Tibial nerve (tissue), 4 donors: ENCODE measurements at regions not wholly inside any gene's neighbourhood (a gene's known extent, or its start where the extent isn't known, plus 50 kb on each side); places are given as distances from the start of the nearest gene placed in this dataset.

Experiments
- EP300 ChIP-seq, 2 donors: sonication (generic); formaldehyde crosslinking; IDR thresholded peaks; one replicate each; pipeline ENCODE4 v1.6.1; 2017; ENCODE audit warnings: antibody characterized with exemption in 2 of 2, mild to moderate bottlenecking in 1 of 2
- POLR2A ChIP-seq, 2 donors: fragments of 450-650 bp; IDR thresholded peaks; one replicate each; pipeline ENCODE4 v1.6.1; 2017; ENCODE audit warnings: antibody characterized with exemption in 2 of 2, mild to moderate bottlenecking in 2 of 2, moderate library complexity in 2 of 2
- TF ChIP-seq, protein P1 (sequence below), 5 experiments: fragments of 200-600 bp in 3 of 5; fragments of 450-650 bp in 2 of 5; sonication (generic) in 3 of 5; IDR thresholded peaks; one replicate each; pipeline ENCODE4 v1.5.1; 2016 to 2019; ENCODE audit warnings: antibody characterized with exemption in 5 of 5, mild to moderate bottlenecking in 3 of 5, moderate library complexity in 2 of 5

DNA sequence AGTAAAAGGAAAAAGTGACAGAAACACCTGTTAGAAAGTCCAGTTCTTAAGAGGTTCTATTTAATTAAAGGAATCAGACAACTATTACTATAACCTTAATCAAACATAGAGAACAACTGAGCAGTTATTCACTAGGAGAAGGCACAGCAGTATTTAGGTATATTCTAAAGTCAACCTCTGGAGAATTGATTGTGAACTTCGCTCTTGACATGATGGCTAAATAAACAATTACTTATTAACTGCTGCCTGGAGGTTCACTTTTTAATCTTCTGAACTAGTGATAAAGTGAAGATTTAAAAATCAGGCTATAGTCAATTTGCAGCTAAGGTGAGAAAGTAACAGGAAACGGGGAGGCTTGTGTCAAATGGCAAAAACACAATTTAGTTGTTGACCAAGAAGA, 557.3 kb downstream of the FAM181B start:
- TF ChIP-seq POLR2A (IDR thresholded peaks at IDR 0.05) (no peak), EP300 (IDR thresholded peaks at IDR 0.05) (no peak)
- TF ChIP-seq, protein P1, sequence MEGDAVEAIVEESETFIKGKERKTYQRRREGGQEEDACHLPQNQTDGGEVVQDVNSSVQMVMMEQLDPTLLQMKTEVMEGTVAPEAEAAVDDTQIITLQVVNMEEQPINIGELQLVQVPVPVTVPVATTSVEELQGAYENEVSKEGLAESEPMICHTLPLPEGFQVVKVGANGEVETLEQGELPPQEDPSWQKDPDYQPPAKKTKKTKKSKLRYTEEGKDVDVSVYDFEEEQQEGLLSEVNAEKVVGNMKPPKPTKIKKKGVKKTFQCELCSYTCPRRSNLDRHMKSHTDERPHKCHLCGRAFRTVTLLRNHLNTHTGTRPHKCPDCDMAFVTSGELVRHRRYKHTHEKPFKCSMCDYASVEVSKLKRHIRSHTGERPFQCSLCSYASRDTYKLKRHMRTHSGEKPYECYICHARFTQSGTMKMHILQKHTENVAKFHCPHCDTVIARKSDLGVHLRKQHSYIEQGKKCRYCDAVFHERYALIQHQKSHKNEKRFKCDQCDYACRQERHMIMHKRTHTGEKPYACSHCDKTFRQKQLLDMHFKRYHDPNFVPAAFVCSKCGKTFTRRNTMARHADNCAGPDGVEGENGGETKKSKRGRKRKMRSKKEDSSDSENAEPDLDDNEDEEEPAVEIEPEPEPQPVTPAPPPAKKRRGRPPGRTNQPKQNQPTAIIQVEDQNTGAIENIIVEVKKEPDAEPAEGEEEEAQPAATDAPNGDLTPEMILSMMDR (IDR thresholded peaks at IDR 0.05), result no peak
